HG02938 (cell line): ENCODE measurements at regions not wholly inside any gene's neighbourhood (a gene's known extent, or its start where the extent isn't known, plus 50 kb on each side); places are given as distances from the start of the nearest gene placed in this dataset.
"Not testable (repeated sequence)": the region's sequence is repeated elsewhere in the genome, so short reads cannot be mapped to it uniquely, and the experiment has no call there.

ENCODE experiments used
- ATAC-seq: cut with Tn5 transposase; IDR thresholded peaks from one replicate; pipeline ENCODE4 v1.9.1; 2021; ENCODE audit warnings: mild to moderate bottlenecking, moderate library complexity; ENCODE audit not compliant: unreplicated experiment

- ATAC-seq, result no peak
These were observed 369.1 kb downstream of the C16orf95 start for GRCh38 chr16:86948046-86948445.

- no peak for ATAC-seq
These were observed 368.1 kb downstream of the C16orf95 start for GRCh38 chr16:86949116-86949515.

- ATAC-seq, result no peak
These were observed 367.6 kb downstream of the C16orf95 start for GRCh38 chr16:86949630-86950029.

GRCh38 chr16:86951041-86951822 is 366.0 kb downstream of the C16orf95 start:
- ATAC-seq, result no peak

GRCh38 chr16:86951831-86952598 is 365.2 kb downstream of the C16orf95 start:
- ATAC-seq, result no peak

- ATAC-seq, result no peak
These were observed 364.4 kb downstream of the C16orf95 start for GRCh38 chr16:86952769-86953168.

GRCh38 chr16:86953631-86954391 is 363.4 kb downstream of the C16orf95 start:
- ATAC-seq, result no peak

- ATAC-seq, result no peak
These were observed 361.9 kb downstream of the C16orf95 start for GRCh38 chr16:86955136-86955855.

- ATAC-seq, result no peak
These were observed 360.8 kb downstream of the C16orf95 start for GRCh38 chr16:86956437-86956836.

- not testable (repeated sequence) for ATAC-seq
These were observed 359.5 kb downstream of the C16orf95 start for GRCh38 chr16:86957662-86958198.

GRCh38 chr16:86958423-86958822 is 358.8 kb downstream of the C16orf95 start:
- no peak for ATAC-seq

- ATAC-seq, result no peak
These were observed 358.0 kb downstream of the C16orf95 start for GRCh38 chr16:86959091-86959651.

- no peak for ATAC-seq
These were observed 357.5 kb downstream of the C16orf95 start for GRCh38 chr16:86959729-86960128.

- no peak for ATAC-seq
These were observed 356.9 kb downstream of the C16orf95 start for GRCh38 chr16:86960266-86960665.

GRCh38 chr16:86961171-86961601 is 356.0 kb downstream of the C16orf95 start:
- ATAC-seq, result no peak

- ATAC-seq, result no peak
These were observed 354.9 kb downstream of the C16orf95 start for GRCh38 chr16:86962259-86962658.

GRCh38 chr16:86962913-86963312 is 354.3 kb downstream of the C16orf95 start:
- ATAC-seq, result no peak

GRCh38 chr16:86963600-86964575 is 353.3 kb downstream of the C16orf95 start:
- ATAC-seq, result no peak

- ATAC-seq, result no peak
These were observed 352.4 kb downstream of the C16orf95 start for GRCh38 chr16:86964796-86965241.
